Testis (tissue), 2 donors: ENCODE measurements at regions not wholly inside any gene's neighbourhood (a gene's known extent, or its start where the extent isn't known, plus 50 kb on each side); places are given as distances from the start of the nearest gene placed in this dataset.
A peak's percentile ranks its signal among the peaks of the same experiment; 100 is the strongest.

Source experiments
- DNase-seq: peaks from one replicate; pipeline ENCODE4 v3.0.0-alpha.2; 2019
- H3K27ac ChIP-seq, 2 donors: fragments of 200-600 bp; sonication (generic); one replicate each; pipeline ENCODE4 v1.5.1; 2019
- H3K27me3 ChIP-seq: fragments of 200-600 bp; sonication (generic); one replicate; pipeline ENCODE4 v1.5.1; 2019
- H3K36me3 ChIP-seq: fragments of 200-600 bp; sonication (generic); one replicate; pipeline ENCODE4 v1.5.1; 2017; ENCODE audit warnings: low read depth; ENCODE audit errors: missing control alignments
- H3K4me1 ChIP-seq: fragments of 200-600 bp; sonication (generic); one replicate; pipeline ENCODE4 v1.5.1; 2019
- H3K4me3 ChIP-seq, 2 donors: fragments of 200-600 bp; sonication (generic); one replicate each; pipeline ENCODE4 v1.5.1; 2017 to 2019
- H3K9me3 ChIP-seq: fragments of 200-600 bp; sonication (generic); one replicate; pipeline ENCODE4 v1.5.1; 2017
- CTCF ChIP-seq, 3 experiments: fragments of 450-650 bp in 2 of 3; fragments of 200-600 bp in 1 of 3; sonication (generic) in 1 of 3; IDR thresholded peaks; one replicate each; pipeline ENCODE4 v1.5.1; 2016 to 2019; ENCODE audit warnings: antibody characterized with exemption in 3 of 3, mild to moderate bottlenecking in 2 of 3, moderate library complexity in 1 of 3
- POLR2A ChIP-seq: fragments of 450-650 bp; IDR thresholded peaks from one replicate; pipeline ENCODE4 v1.6.1; 2017; ENCODE audit warnings: antibody characterized with exemption, mild to moderate bottlenecking, moderate library complexity
- WGBS, 2 donors: methylation state at CpG; one replicate each; pipeline ENCODE4 v1.1.5; 2018; 5-methylcytosine and 5-hydroxymethylcytosine counted together
- intact Hi-C: fragments of 100-400 bp; cut with DNase I; formaldehyde crosslinking; loops from one replicate; pipeline ENCODE4 v1.15.1; 2023; ENCODE audit warnings: low total_unique reads

- H3K4me3 ChIP-seq = no peak overlapping the region
- WGBS, 2 donors = 89 to 92% methylated on average over 4 of the region's 4 CpGs
- intact Hi-C loops = no loop called here
- DNase-seq = no peak
- TF ChIP-seq POLR2A (no peak), CTCF (IDR thresholded peaks at IDR 0.05) (no peak)
- no peaks in the 10 kb centered on the region for H3K27me3 ChIP-seq
- H3K4me1 ChIP-seq = no peaks in the 10 kb centered on the region
- no peaks in the 10 kb centered on the region for H3K36me3 ChIP-seq
- H3K27ac ChIP-seq = no peak overlapping the region
- H3K9me3 ChIP-seq = no peaks in the 10 kb centered on the region
Measured at GRCh38 chr6:142669471-142670351, 275.3 kb downstream of the HIVEP2 start.

- no peak overlapping the region for H3K27ac ChIP-seq
- H3K27me3 ChIP-seq = no peaks in the 10 kb centered on the region
- no peaks in the 10 kb centered on the region for H3K4me1 ChIP-seq
- WGBS, 2 donors = 59 to 65% methylated on average over 1 of the region's 1 CpG
- no peak overlapping the region for H3K4me3 ChIP-seq
- H3K36me3 ChIP-seq = no peaks in the 10 kb centered on the region
- H3K9me3 ChIP-seq = no peaks in the 10 kb centered on the region
- intact Hi-C loops = no loop called here
- TF ChIP-seq CTCF (IDR thresholded peaks at IDR 0.05) = no peak
- no peak for TF ChIP-seq POLR2A
- DNase-seq = no peak
Measured at GRCh38 chr6:142671791-142672190, 273.2 kb downstream of the HIVEP2 start.

- Histone ChIP-seq H3K4me1 (no peaks in the 10 kb centered on the region), H3K36me3 (no peaks in the 10 kb centered on the region), H3K9me3 (no peaks in the 10 kb centered on the region), H3K4me3 (peak overlapping the region; percentile 12), H3K27ac (no peak overlapping the region), H3K27me3 (no peaks in the 10 kb centered on the region)
- intact Hi-C loops = no loop called here
- 48 to 66% methylated on average over 5 of the region's 5 CpGs for WGBS, 2 donors
- DNase-seq = no peak
- TF ChIP-seq POLR2A (no peak), CTCF (IDR thresholded peaks at IDR 0.05) (no peak)
Measured at GRCh38 chr6:142675517-142675916, 269.5 kb downstream of the HIVEP2 start.

- no peaks in the 10 kb centered on the region for H3K36me3 ChIP-seq
- H3K27me3 ChIP-seq = no peaks in the 10 kb centered on the region
- DNase-seq = no peak
- WGBS, 2 donors = 41% methylated on average over 5 of the region's 5 CpGs
- no peak overlapping the region for H3K27ac ChIP-seq
- intact Hi-C loops = no loop called here
- TF ChIP-seq CTCF (IDR thresholded peaks at IDR 0.05) (no peak), POLR2A (no peak)
- H3K9me3 ChIP-seq = no peaks in the 10 kb centered on the region
- no peak overlapping the region for H3K4me3 ChIP-seq
- no peaks in the 10 kb centered on the region for H3K4me1 ChIP-seq
Measured at GRCh38 chr6:142676027-142676443, 268.9 kb downstream of the HIVEP2 start.
